CD4-positive, alpha-beta T cell (primary cell): ENCODE measurements at regions not wholly inside any gene's neighbourhood (a gene's known extent, or its start where the extent isn't known, plus 50 kb on each side); places are given as distances from the start of the nearest gene placed in this dataset.

ENCODE experiments used
- ATAC-seq: fragments of 200-7000 bp; cut with Tn5 transposase; one replicate; pipeline ENCODE4 v1.10.0; 2022; ENCODE audit warnings: mild to moderate bottlenecking; ENCODE audit not compliant: poor library complexity
- CTCF ChIA-PET: fragments of 350-600 bp; sonication (Branson Sonifier 250); formaldehyde crosslinking; loops from one replicate; lab custom pipeline; 2021; ENCODE audit warnings: antibody characterized with exemption, inconsistent platforms; lab: Charles Lee
- POLR2A ChIA-PET: fragments of 350-600 bp; sonication (Branson Sonifier 250); formaldehyde crosslinking; loops from one replicate; lab custom pipeline; 2021; ENCODE audit warnings: antibody characterized with exemption, inconsistent platforms; lab: Charles Lee
- DNase-seq, 14 experiments: peaks; one replicate each; pipeline ENCODE4 v3.0.0-alpha.2; 2013 to 2020; ENCODE audit warnings: mixed read lengths in 2 of 14
- H3K27ac ChIP-seq, 2 donors: one replicate each; pipeline versions ENCODE4 v1.5.1 to v1.7.0; 2013; ENCODE audit warnings: low read length in 2 of 2, low read depth in 1 of 2, mild to moderate bottlenecking in 1 of 2
- H3K27me3 ChIP-seq, 2 experiments: 1 replicate in 1 of 2; 2 replicates in 1 of 2; pipeline versions ENCODE4 v1.6.1 to v1.7.0; 2013; ENCODE audit warnings: low read length in 2 of 2, control low read depth in 1 of 2, mild to moderate bottlenecking in 1 of 2, moderate library complexity in 1 of 2; ENCODE audit not compliant: insufficient read depth in 2 of 2, control insufficient read depth in 1 of 2
- H3K36me3 ChIP-seq: one replicate; pipeline ENCODE4 v1.6.1; 2013; ENCODE audit warnings: low read length, control low read depth; ENCODE audit not compliant: insufficient read depth
- H3K4me1 ChIP-seq: one replicate; pipeline ENCODE4 v1.6.1; 2013; ENCODE audit warnings: low read length, control low read depth; ENCODE audit not compliant: insufficient read depth
- H3K4me3 ChIP-seq: one replicate; pipeline ENCODE4 v1.5.1; 2013; ENCODE audit warnings: mild to moderate bottlenecking, low read length, moderate library complexity
- H3K9me3 ChIP-seq, 2 experiments: 1 replicate in 1 of 2; 2 replicates in 1 of 2; pipeline versions ENCODE4 v1.6.1 to v1.7.0; 2013; ENCODE audit warnings: low read length in 2 of 2, mild to moderate bottlenecking in 2 of 2, control low read depth in 1 of 2, moderate library complexity in 1 of 2; ENCODE audit not compliant: control insufficient read depth in 1 of 2, insufficient read depth in 1 of 2
- H3K27ac Mint-ChIP-seq: one replicate; pipeline ENCODE4 v1.8.0; 2020; ENCODE audit warnings: mixed read lengths
- H3K27me3 Mint-ChIP-seq: one replicate; pipeline ENCODE4 v1.8.0; 2021; ENCODE audit warnings: mixed read lengths
- H3K36me3 Mint-ChIP-seq: one replicate; pipeline ENCODE4 v1.8.0; 2021; ENCODE audit warnings: low read depth, mixed read lengths
- H3K4me1 Mint-ChIP-seq: one replicate; pipeline ENCODE4 v1.8.0; 2021; ENCODE audit warnings: low read depth, mixed read lengths
- H3K4me3 Mint-ChIP-seq: one replicate; pipeline ENCODE4 v1.8.0; 2020; ENCODE audit warnings: mild to moderate bottlenecking, mixed read lengths
- H3K9me3 Mint-ChIP-seq: one replicate; pipeline ENCODE4 v1.8.0; 2020; ENCODE audit warnings: mixed read lengths
- CTCF ChIP-seq: fragments of 200-600 bp; IDR thresholded peaks from one replicate; pipeline ENCODE4 v1.8.0; 2022; ENCODE audit warnings: antibody characterized with exemption, mild to moderate bottlenecking
- intact Hi-C, 2 experiments: fragments of 100-400 bp; cut with DNase I in 1 of 2; cut with micrococcal nuclease in 1 of 2; formaldehyde crosslinking; loops; one replicate each; pipeline versions ENCODE4 v1.15.1 to v1.9.0; 2023 to 2025; cut with DNase I, micrococcal nuclease

GRCh38 chr6:132909742-132910141 is 95.4 kb downstream of the RPS12 start:
- ATAC-seq (no peak), DNase-seq (no peak)
- Mint-ChIP-seq H3K36me3 (no peaks in the 10 kb centered on the region), H3K9me3 (no peaks in the 10 kb centered on the region), H3K4me3 (no peak overlapping the region), H3K4me1 (no peaks in the 10 kb centered on the region), H3K27me3 (no peaks in the 10 kb centered on the region), H3K27ac (no peak overlapping the region)
- Histone ChIP-seq H3K9me3 (no peaks in the 10 kb centered on the region), H3K36me3 (no peaks in the 10 kb centered on the region), H3K27me3 (no peaks in the 10 kb centered on the region), H3K27ac (no peak overlapping the region), H3K4me3 (no peak overlapping the region), H3K4me1 (no peaks in the 10 kb centered on the region)
- CTCF ChIA-PET: interaction anchor here (0.6 kb wide), 1 partner anchor 46 kb away, joined by 3 read pairs; no protein-coding TSS in a partner anchor
- POLR2A ChIA-PET: no interaction called here
- intact Hi-C loops: no loop called here
- TF ChIP-seq CTCF: no peak

GRCh38 chr6:132910759-132911158 is 96.4 kb downstream of the RPS12 start:
- Histone ChIP-seq H3K27ac (no peak overlapping the region), H3K27me3 (no peaks in the 10 kb centered on the region), H3K9me3 (no peaks in the 10 kb centered on the region), H3K4me1 (no peaks in the 10 kb centered on the region), H3K4me3 (no peak overlapping the region), H3K36me3 (no peaks in the 10 kb centered on the region)
- no peaks in the 10 kb centered on the region for H3K9me3 Mint-ChIP-seq
- H3K27me3 Mint-ChIP-seq: peaks cover 8% of the 10 kb centered on the region
- ChIA-PET CTCF (no interaction called here), POLR2A (no interaction called here)
- intact Hi-C loops: no loop called here
- ATAC-seq (no peak), DNase-seq (no peak)
- no peak for TF ChIP-seq CTCF
- no peak overlapping the region for H3K27ac Mint-ChIP-seq
- H3K4me1 Mint-ChIP-seq: no peaks in the 10 kb centered on the region
- no peaks in the 10 kb centered on the region for H3K36me3 Mint-ChIP-seq
- H3K4me3 Mint-ChIP-seq: no peak overlapping the region

GRCh38 chr6:132919045-132919860 is 104.9 kb downstream of the RPS12 start:
- DNase-seq: no peak
- TF ChIP-seq CTCF: no peak
- no peak for ATAC-seq
- Histone ChIP-seq H3K27me3 (peaks cover 0 to 4% of the 10 kb centered on the region in 2 experiments), H3K36me3 (no peaks in the 10 kb centered on the region), H3K9me3 (no peaks in the 10 kb centered on the region), H3K4me3 (no peak overlapping the region), H3K4me1 (no peaks in the 10 kb centered on the region), H3K27ac (no peak overlapping the region)
- Mint-ChIP-seq H3K36me3 (no peaks in the 10 kb centered on the region), H3K4me3 (no peak overlapping the region), H3K9me3 (no peaks in the 10 kb centered on the region), H3K27me3 (peaks cover 17% of the 10 kb centered on the region), H3K27ac (no peak overlapping the region), H3K4me1 (no peaks in the 10 kb centered on the region)
- POLR2A ChIA-PET: no interaction called here
- CTCF ChIA-PET: no interaction called here
- intact Hi-C loops: no loop called here
